ENCODE measurements at regions not wholly inside any gene's neighbourhood (a gene's known extent, or its start where the extent isn't known, plus 50 kb on each side); places are given as distances from the start of the nearest gene placed in this dataset.
"Not testable (repeated sequence)": the region's sequence is repeated elsewhere in the genome, so short reads cannot be mapped to it uniquely, and the experiment has no call there.

- no peak for TF ChIP-seq CTCF (IDR thresholded peaks at IDR 0.05; ENCODE audit: borderline replicate concordance, insufficient read depth, low read depth, low read length)
- no peak overlapping the region for H3K4me3 ChIP-seq (ENCODE audit: low read depth, low read length)
Observed at GRCh38 chr1:224558904-224559303, 57.2 kb upstream of the CNIH3 start.

GRCh38 chr1:224559981-224560728 lies 56.0 kb upstream of the CNIH3 start:
- TF ChIP-seq CTCF (IDR thresholded peaks at IDR 0.05; ENCODE audit: borderline replicate concordance, insufficient read depth, low read depth, low read length): no peak
- no peak overlapping the region for H3K4me3 ChIP-seq (ENCODE audit: low read depth, low read length)

GRCh38 chr1:224562881-224563280 lies 53.2 kb upstream of the CNIH3 start:
- not testable (repeated sequence) for H3K4me3 ChIP-seq (ENCODE audit: low read depth, low read length)

GRCh38 chr1:224563666-224564065 lies 52.5 kb upstream of the CNIH3 start:
- no peak for TF ChIP-seq CTCF (IDR thresholded peaks at IDR 0.05; ENCODE audit: borderline replicate concordance, insufficient read depth, low read depth, low read length)
- H3K4me3 ChIP-seq (ENCODE audit: low read depth, low read length): no peak overlapping the region

- H3K4me3 ChIP-seq (ENCODE audit: low read depth, low read length): no peak overlapping the region
- no peak for TF ChIP-seq CTCF (IDR thresholded peaks at IDR 0.05; ENCODE audit: borderline replicate concordance, insufficient read depth, low read depth, low read length)
Observed at GRCh38 chr1:224564454-224565084, 51.5 kb upstream of the CNIH3 start.

- no peak for TF ChIP-seq CTCF (IDR thresholded peaks at IDR 0.05; ENCODE audit: borderline replicate concordance, insufficient read depth, low read depth, low read length)
Observed at GRCh38 chr1:224565186-224565585, 50.9 kb upstream of the CNIH3 start.

GRCh38 chr1:224565611-224566406 lies 50.3 kb upstream of the CNIH3 start:
- H3K4me3 ChIP-seq (ENCODE audit: low read depth, low read length): no peak overlapping the region
- TF ChIP-seq CTCF (IDR thresholded peaks at IDR 0.05; ENCODE audit: borderline replicate concordance, insufficient read depth, low read depth, low read length): no peak

More at GRCh38 chr1:224565186-224565585, 50.9 kb upstream of the CNIH3 start:
- H3K4me3 ChIP-seq (ENCODE audit: low read depth, low read length): no peak overlapping the region

All from GM12875 (cell line).